ENCODE measurements at regions not wholly inside any gene's neighbourhood (a gene's known extent, or its start where the extent isn't known, plus 50 kb on each side); places are given as distances from the start of the nearest gene placed in this dataset.

DNA sequence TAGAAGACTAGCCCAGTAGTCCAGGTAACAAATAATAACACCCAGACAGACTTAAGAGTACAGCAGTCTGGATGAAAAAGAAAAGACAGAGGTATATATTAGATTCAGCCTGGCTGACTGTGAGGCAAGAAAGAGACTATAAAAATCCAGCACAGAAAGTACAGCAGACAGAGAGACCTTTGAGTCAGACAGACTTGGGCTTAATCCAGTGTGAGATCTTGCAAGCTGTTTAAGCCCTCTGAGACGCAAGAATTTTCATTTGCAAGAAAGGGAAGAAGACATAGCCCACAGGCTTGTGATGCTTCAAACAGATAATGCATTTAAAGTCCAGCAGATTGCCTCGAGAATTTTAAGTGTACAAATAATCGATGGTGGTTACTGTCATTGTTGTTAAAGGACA lies 471.4 kb downstream of the LIG4 start:
- no peak for DNase-seq (ENCODE audit: low read depth in 2 of 2)

DNA sequence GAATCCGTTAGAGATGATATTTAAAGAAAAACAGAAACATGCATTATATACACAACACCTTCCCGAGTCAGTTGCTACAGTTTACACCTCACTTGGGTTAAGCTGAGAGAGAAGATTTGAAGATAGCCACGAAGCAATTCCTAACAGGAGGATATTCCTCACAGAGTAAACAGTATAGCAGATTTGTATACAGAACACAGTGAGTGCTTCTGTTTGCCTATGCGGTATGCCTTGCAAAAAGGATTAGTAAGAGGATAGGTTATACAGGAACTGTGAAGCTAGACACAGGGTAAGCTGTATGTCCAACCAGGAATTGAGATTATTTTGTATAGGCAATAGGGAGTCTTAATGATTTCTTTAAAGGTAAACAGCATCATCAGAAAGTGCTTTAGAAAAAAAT lies 471.8 kb downstream of the LIG4 start:
- DNase-seq (ENCODE audit: low read depth in 2 of 2), result no peak

DNA sequence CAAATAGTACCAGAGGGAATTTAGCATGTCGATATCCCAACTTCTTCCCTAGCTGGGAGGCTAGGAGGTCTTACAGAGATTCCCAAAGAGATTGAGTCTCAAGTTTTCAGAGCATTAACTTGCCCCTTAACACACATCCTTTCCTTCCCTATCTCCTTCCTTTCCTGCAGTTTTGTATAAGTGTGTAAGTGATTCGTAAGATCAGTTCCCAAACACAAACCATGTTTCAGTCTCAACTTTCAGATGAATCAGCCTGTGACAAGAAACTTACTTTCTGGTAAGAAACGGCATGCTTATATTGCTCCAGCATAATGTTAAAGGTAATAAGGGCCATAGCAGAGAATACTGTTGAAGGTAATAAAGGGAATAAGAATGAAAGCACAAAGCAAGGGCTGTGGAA lies 472.2 kb downstream of the LIG4 start:
- no peak for DNase-seq (ENCODE audit: low read depth in 2 of 2)

DNA sequence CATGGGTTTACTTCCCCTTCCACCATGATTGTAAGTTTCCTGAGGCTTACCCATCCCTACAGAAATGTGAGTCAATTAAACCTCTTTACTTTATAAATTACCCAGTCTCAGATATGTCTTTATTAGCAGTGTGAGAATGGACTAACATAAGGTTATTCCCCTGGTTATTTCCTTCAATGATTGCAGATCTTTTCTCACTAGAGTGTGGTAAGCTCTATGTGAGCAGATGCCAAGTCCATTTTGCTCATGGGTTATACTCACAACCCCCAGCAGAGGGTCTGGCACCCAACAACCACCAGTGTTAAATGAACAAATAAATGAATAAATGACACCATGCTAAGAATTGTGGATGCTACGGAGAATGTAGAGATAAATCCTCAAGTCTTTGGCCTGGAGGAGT lies 472.8 kb downstream of the LIG4 start:
- DNase-seq (ENCODE audit: low read depth in 2 of 2), result no peak

DNA sequence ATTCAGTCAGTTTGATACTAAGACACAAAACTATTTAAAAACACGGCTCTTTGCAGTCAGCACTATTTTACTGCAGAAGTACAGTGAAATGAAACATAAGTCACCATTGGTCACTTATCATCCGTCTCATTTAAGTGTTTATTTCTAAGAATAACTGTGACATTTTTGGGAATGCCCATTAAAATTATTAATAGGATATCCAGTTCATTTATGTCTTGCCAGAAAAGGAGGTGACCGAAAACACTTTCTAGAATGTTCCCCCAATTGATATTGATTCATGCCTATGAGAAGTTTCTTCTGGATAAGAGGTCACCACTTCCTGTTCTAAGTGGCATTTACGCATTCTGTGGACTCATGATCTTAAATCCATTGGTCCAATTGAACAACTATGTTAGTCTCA lies 477.3 kb downstream of the LIG4 start:
- no peak for DNase-seq (ENCODE audit: low read depth in 2 of 2)

DNA sequence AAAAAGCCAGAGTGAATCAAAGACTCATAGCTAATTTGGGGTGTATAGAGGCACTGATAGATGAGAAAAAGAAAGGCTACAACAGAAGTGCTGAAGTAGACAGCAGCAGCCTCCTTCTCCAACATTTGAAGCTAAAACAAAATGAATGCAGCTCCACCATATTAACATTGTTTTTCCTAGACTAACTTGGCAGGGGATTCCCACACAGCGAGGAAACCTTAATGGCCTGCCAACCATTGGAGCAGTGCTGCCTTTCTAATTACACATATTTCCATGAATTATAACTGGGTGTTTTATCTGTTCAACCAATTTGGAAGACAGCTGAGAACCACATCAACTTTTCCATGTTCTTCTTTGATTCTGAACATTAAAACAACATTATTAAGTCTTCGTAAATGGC lies 478.6 kb downstream of the LIG4 start:
- no peak for DNase-seq (ENCODE audit: low read depth in 2 of 2)

DNA sequence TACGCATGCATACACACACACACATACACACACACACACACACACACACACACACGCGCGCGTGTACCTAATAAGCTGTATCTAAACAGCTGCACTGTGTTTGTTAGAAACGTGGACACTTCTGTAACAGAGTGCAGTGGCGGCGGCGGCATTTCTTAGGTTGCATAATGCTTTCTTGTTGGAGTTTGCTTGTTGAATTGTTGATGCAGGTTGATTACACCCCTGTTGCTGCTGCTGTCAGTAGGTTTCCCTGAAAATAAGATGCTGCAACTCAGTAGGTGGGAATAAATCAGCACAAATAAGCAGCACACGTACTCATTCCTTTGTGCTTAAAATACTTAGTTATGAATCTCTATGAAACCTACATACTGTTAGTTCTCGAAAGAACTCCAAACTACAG lies 479.2 kb downstream of the LIG4 start:
- DNase-seq (ENCODE audit: low read depth in 2 of 2), result no peak

DNA sequence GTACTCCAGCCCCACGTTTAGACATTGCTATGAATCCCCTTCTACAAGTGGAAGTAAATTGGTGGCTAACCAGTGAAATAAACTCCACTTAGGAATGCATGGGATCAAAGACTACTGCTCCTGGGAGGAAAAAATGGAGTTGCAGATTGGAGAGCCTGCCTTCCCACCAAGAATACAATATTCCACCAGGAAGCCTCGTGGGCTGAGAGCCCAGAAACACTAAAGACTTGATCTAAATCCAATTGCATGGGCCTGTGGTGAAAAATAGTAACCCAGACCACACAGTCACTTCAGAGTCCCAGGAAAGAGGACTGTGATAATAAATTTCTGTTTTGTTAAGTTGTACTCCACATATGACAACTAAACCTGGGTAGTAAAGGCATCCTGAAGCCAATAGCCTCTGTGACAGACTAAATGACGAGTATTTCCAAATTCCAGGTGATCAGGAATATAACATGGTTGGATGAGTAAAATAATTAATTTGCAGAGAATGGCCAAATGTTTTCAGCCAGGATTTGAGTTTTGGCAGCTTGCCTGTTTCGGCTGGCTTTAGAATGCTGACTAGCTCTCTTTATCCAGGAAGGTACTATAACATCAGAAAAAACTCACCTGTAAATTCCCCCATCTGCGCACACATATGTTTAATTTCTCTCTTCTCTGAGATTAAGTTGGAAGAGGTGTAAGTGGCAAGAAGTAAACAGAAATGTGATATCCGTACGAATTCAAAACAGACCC lies 480.3 kb downstream of the LIG4 start:
- no peak for DNase-seq (ENCODE audit: low read depth in 2 of 2)

DNA sequence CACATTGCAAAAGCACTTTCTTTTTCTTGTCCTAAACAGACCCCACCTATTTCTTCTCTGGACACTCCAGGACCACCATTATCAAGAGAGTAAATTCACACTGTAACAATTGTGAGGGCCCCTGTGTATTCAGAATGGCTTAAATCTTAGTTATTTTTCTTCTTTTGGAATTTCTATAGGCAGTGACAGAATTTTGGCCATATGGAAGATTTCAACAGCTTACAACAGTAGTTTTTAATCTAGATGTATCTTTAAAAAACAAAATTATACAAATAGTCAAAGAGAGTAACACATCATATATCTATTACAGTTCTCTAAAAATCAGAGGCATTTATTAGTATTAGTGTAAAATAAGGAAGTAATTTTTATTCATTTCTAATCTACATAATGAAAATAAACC lies 482.1 kb downstream of the LIG4 start:
- DNase-seq (ENCODE audit: low read depth in 2 of 2), result no peak

DNA sequence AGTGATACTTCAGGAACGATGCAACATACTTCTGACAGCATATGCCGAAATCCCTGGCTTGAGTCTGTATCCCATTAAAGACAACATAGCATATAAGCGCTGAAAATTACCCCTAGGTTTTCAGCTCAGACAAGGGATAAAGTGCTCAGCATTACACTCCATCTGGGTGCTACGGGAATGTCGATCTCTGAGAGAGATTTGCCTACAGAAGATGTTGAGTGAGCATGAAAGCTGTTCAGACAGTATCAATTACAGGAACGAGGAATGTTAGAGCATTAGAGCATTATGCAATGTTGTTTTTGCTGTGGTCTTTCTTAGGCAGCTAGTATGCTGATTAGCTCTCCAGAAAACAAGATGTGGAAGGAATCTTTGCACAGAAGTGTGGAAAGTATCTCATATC lies 484.5 kb downstream of the LIG4 start:
- DNase-seq (ENCODE audit: low read depth in 2 of 2), result peak; percentile 16 to 20

DNA sequence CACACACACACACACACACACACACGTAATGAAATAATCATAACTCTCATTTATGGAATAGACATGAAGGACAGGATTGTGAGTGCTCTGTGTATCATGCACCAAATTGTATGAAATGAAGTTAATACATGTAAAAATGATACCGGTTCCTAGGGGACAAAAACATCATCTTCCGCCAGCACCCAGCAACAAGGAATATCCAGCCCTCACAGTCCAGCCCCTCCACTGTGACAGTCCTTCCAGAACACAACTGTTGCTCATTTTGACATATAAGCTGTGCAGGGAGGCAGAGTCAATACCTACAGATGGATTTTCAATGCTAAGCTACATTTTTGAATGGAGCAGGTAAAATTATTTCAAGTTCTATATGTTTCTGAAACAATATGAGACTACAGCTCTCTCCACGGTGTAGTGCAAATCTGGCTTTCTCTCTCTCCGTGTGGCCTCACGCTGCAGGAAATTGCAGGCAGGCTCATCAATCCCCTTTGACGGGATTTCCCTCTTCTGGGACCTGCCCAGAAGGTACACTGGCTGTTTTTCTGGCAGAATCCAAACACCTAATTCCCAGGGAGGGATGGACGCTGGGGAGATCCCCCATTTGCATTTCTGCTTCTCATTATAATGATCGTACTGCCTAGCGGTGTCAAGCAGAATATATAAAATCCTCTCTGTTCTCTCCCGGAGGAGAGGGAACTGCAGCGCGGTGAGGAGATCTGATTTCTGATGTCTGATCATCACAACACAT lies 494.0 kb downstream of the LIG4 start:
- no peak for DNase-seq (ENCODE audit: low read depth in 2 of 2)

DNA sequence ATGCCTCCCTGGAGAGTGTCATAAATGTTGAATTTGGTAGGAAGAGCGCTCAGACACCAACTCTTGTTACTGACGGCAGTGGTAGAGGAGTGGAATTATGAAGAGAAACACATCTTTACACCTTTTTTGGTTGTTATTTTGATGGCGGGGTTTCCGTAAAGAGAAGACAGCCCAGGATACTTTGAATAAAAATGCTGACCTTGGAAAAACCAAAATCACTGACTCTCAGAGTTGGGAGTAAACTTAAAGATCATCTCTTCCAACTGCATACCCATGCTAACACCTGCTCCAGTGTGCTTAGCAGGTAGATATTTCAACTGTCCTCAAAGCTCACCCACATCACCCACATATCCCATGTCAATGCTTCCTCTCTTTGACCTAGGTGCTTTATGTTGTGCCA lies 498.6 kb downstream of the LIG4 start:
- DNase-seq (ENCODE audit: low read depth in 2 of 2), result no peak

DNA sequence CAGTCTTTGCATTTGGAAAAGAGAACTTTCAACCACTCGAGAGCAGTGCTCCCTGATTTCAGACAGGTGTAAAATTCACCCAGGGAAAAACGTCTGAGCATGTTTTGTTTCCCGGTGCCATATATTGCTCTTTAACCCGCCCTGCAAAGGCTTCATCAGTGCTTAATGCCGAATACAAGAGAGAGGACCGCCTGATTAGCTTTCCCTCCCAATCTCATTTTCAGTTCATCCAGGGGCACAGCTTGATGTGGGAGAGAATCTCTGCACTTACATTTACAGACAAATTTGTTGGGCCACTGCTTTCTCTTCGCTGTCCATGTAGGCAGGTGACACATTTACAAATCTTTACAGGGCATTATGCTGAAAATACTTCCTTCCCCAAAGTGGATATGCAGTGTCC lies 499.1 kb downstream of the LIG4 start:
- DNase-seq (ENCODE audit: low read depth in 2 of 2), result no peak

DNA sequence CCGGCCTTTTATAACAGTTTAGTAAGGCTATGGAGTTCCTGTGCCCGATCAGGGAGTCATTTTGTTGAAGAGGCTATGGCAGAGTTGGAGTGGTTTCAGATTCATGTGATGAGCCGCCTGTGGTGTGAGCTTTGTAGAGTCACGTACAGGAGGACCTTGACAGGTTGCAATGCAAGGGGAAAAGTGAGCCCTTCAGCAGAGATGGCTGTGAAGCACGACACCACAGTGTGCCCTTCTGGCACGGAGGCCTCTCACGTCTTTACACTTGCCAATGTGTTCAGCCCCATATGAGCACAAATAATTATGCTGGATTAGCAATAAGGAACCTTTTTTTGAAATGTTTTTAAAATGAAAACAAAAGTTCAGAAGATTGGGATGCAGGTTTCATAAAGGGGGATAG lies 499.8 kb downstream of the LIG4 start:
- DNase-seq (ENCODE audit: low read depth in 2 of 2), result no peak

DNA sequence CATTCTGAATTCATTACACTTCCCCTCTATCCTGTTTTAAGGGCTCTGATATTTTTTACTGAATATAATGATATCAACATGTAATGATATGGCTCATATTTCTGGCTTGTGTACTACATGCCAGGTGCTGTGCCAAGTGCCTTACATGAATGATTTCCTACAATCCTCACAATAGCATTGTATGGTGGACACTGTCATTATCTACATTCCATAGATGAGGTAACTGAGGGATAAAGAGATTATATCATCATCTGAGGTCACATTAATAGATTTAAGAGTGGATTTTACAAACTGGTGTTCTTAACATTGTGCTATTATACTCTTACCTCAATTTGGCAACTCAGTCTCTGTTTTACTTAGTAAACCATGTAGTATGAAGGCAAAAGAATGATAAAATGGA lies 502.0 kb downstream of the LIG4 start:
- DNase-seq (ENCODE audit: low read depth in 2 of 2), result no peak

DNA sequence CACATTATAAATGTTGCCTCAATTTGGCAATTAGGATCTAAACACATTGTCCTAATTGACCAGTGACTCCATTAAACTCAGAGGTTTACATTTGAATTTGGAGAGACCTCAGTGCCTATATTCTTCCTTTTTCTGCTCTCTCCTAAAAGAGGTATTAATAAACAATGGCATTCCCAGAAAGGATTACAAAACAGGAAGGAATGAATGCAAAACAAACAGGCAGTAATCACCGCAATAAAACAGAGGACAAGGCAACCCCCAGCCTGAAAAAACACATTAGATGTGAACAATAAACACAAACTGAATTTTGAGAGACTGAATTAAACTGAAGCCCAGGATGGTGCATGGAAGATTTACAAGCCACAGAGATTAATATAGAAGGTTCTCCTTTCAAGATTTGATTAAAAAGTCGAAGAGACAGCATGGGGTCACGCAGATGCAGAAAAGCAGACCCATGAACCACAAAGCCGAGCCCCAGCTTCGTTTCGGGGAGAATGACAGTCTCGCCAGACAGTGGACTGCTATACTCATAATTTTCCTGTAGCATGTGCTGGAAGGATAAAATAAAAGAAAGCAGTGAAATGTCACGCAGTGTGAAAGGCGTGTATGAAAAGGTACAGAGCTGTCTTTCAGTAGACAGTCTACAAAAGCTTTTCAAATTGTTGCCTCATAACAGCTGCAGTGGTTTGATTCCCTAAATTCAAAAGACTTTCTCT lies 503.0 kb downstream of the LIG4 start:
- DNase-seq (ENCODE audit: low read depth in 2 of 2), result no peak

DNA sequence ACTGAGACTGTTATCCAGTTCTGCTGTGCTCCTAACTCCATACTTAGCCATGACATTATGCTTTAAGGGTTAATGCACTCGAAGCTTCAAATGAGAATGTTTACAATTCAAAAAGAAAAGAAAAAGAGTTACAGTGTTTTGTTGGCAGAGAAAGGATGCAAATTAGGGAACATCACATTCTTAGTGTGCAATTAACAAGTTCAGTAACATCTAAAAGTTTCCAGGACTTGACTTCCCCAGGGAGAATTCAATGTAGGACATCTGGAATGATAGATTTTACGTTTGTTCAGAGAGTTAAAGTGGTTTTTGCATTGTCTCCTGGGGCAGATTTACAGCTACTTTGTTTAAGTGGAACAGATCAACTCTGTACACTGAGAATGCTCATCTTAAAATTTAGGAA lies 525.2 kb downstream of the LIG4 start:
- no peak for DNase-seq (ENCODE audit: low read depth in 2 of 2)

DNA sequence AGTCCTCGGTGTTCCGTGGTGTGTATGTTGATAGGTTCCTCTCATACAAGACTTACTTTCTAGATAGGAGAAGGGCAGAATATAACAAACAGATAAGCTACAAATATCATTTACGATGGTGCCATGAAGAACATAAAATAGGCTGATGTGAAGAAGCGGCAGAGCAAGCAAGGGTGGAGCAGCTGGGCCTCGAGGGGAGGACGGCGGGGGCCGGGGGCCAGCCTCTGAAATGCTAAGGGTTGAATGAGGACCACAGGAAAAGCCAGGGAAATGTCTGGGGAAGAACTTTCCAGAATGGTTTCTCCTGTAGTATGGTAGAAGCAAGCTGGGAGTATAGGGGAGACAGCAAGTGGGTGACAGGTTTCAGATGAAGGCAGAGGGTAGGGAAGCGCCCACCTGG lies 529.5 kb downstream of the LIG4 start:
- no peak for DNase-seq (ENCODE audit: low read depth in 2 of 2)

DNA sequence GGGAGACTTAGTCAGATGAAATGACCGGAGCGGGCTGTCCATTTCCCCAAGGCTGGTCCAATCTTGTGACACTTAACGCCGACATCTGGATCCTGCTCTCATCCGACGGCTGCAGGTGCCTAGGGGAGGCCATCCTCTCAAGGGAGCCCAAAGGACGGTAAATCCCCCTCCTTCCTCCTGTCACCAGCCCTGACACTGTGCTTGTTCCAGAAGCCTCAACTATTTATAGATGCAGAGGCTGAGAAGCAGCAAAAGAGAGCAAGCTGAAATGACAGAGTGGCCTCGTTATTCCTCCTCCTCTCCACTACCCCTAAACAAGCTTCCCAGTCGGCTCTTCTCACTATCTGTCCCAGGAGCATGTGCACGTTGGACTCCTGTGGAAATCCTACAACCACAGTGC lies 533.7 kb downstream of the LIG4 start:
- DNase-seq (ENCODE audit: low read depth in 2 of 2), result no peak

DNA sequence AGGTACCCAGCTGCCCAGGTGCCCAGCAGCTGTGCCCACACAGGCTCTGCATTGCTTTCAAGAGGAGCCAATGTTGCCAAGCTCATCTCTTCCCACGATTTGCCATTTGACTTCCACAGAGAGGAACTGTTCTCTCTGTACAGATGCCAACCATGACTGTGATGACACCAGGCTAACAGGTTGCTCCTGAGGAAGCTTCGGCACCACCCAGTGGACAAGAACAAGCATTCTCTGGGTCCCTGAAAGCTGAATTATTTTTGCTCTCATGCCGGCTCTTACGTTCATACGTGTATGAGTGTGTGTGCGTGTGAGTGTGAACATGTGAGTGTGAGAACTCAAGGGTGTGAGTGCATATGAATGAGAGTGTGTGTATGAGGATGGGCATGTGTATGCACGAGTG lies 535.2 kb downstream of the LIG4 start:
- DNase-seq (ENCODE audit: low read depth in 2 of 2), result no peak

DNA sequence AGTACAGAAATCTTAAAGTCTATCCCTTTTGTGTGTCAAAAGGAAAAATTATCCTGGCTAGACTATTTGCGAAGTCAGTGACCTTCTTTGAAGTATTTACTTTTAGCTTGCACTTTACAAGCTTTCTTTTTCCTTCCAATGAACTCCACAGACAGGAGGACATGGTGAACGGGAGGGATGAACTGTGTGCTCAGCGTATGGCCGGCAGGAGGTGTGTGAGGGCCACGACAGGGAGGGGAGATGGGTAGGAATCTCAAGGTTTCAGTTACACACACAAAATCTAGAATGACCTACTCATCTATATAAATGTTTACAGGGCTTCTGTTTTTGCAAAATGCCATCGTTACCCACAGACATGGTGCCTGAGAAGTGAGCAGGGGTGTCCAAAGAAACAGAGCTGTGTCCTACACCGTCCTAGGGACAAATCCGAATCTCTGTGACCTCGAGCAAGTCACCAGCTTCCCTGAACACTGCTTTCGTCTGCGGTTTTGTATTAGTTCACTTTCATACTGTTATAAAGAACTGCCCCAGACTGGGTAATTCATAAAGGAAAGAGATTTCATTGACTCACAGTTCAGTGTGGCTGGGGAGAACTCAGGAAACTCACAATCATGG lies 537.2 kb downstream of the LIG4 start:
- DNase-seq (ENCODE audit: low read depth in 2 of 2), result no peak

DNA sequence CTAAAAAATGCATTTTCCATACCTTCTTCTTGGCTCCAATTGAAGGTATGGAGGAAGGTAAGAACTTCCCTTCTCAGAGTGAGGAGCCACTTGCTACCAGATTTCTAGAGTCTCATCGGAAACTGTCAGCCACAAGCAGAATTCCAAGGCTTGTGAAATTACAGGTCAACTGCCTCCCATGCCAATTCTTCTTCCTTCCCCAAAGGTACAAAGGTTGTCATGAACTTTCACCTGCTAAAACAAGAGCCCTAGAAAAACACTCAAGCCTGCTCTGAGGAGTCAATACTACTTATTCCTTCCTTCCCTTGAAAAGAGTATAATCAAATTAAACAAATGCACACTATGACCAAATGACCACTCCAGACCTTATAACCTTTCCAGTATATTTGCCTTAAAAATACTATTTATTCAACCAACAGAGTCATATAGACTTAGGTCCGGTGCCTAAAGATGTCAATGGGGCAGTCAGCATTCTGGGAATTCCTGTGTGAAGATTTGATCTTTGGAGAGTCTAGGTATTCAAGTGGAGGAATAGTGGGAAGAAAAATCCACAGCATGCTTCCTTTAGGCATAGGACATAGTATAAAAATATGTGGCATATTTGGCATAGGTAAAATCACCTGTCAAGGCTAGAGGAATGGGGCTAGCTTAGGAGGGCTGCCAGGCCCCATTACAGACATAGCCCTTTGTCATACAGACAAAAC lies 539.3 kb downstream of the LIG4 start:
- no peak for DNase-seq (ENCODE audit: low read depth in 2 of 2)

All from fibroblast of skin of left quadriceps (primary cell).